Mammary epithelial cell (primary cell): ENCODE measurements at regions not wholly inside any gene's neighbourhood (a gene's known extent, or its start where the extent isn't known, plus 50 kb on each side); places are given as distances from the start of the nearest gene placed in this dataset.

Experiments used
- EZH2 ChIP-seq: IDR thresholded peaks from 2 replicates; pipeline ENCODE4 v1.6.1; 2012; ENCODE audit warnings: low read length, inconsistent platforms, borderline replicate concordance
- TF ChIP-seq, protein P1 (sequence below), 2 donors: IDR thresholded peaks in 1 of 2; conservative IDR thresholded peaks in 1 of 2; 2 replicates each; pipeline ENCODE4 v1.5.1; 2011 to 2012; ENCODE audit warnings: inconsistent platforms in 2 of 2, low read length in 2 of 2, mild to moderate bottlenecking in 2 of 2, control low read depth in 1 of 2, low read depth in 1 of 2; ENCODE audit not compliant: insufficient read depth in 1 of 2; ENCODE audit errors: extremely low read depth in 1 of 2

- TF ChIP-seq, protein P1, sequence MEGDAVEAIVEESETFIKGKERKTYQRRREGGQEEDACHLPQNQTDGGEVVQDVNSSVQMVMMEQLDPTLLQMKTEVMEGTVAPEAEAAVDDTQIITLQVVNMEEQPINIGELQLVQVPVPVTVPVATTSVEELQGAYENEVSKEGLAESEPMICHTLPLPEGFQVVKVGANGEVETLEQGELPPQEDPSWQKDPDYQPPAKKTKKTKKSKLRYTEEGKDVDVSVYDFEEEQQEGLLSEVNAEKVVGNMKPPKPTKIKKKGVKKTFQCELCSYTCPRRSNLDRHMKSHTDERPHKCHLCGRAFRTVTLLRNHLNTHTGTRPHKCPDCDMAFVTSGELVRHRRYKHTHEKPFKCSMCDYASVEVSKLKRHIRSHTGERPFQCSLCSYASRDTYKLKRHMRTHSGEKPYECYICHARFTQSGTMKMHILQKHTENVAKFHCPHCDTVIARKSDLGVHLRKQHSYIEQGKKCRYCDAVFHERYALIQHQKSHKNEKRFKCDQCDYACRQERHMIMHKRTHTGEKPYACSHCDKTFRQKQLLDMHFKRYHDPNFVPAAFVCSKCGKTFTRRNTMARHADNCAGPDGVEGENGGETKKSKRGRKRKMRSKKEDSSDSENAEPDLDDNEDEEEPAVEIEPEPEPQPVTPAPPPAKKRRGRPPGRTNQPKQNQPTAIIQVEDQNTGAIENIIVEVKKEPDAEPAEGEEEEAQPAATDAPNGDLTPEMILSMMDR (conservative IDR thresholded peaks at IDR 0.05 in 1 of 2, IDR thresholded peaks at IDR 0.05 in 1 of 2; ENCODE audit: extremely low read depth in 1 of 2, insufficient read depth in 1 of 2, low read depth in 1 of 2, low read length in 2 of 2) = no peak
- no peak for TF ChIP-seq EZH2
Observed at GRCh38 chr15:81064253-81064652, 63.5 kb downstream of the TLNRD1 start.
